Retinal pigment epithelial cell (primary cell): ENCODE measurements at regions not wholly inside any gene's neighbourhood (a gene's known extent, or its start where the extent isn't known, plus 50 kb on each side); places are given as distances from the start of the nearest gene placed in this dataset.

Experiments
- DNase-seq: peaks from one replicate; pipeline ENCODE4 v3.0.0-alpha.2; 2010; ENCODE audit warnings: low read depth
- H3K4me3 ChIP-seq: 2 replicates; pipeline ENCODE4 v1.5.1; 2011; ENCODE audit warnings: mild to moderate bottlenecking, low read length, control low read depth, moderate library complexity
- CTCF ChIP-seq: conservative IDR thresholded peaks from 2 replicates; pipeline ENCODE4 v1.5.1; 2011; ENCODE audit warnings: low read depth, low read length, control low read depth, inconsistent platforms

GRCh38 chr16:52649870-52650269 is 102.9 kb upstream of the TOX3 start:
- DNase-seq: no peak
- no peak overlapping the region for H3K4me3 ChIP-seq
- no peak for TF ChIP-seq CTCF

GRCh38 chr16:52647588-52647987 is 100.6 kb upstream of the TOX3 start:
- no peak for DNase-seq
- H3K4me3 ChIP-seq: no peak overlapping the region
- TF ChIP-seq CTCF: no peak

GRCh38 chr16:52643006-52643405 is 96.1 kb upstream of the TOX3 start:
- no peak for DNase-seq
- no peak overlapping the region for H3K4me3 ChIP-seq
- TF ChIP-seq CTCF: no peak

- no peak for TF ChIP-seq CTCF
Observed at GRCh38 chr16:52634528-52634927, 87.6 kb upstream of the TOX3 start.

GRCh38 chr16:52634104-52634503 is 87.2 kb upstream of the TOX3 start:
- no peak overlapping the region for H3K4me3 ChIP-seq
- DNase-seq: no peak
- no peak for TF ChIP-seq CTCF

More at GRCh38 chr16:52634528-52634927, 87.6 kb upstream of the TOX3 start:
- H3K4me3 ChIP-seq: no peak overlapping the region
- DNase-seq: no peak

- no peak for DNase-seq
- TF ChIP-seq CTCF: no peak
Observed at GRCh38 chr16:52633230-52633629, 86.3 kb upstream of the TOX3 start.

GRCh38 chr16:52631711-52632110 is 84.8 kb upstream of the TOX3 start:
- H3K4me3 ChIP-seq: no peak overlapping the region
- DNase-seq: no peak
- no peak for TF ChIP-seq CTCF

More at GRCh38 chr16:52633230-52633629, 86.3 kb upstream of the TOX3 start:
- no peak overlapping the region for H3K4me3 ChIP-seq
